GM12891 (cell line): ENCODE measurements at regions not wholly inside any gene's neighbourhood (a gene's known extent, or its start where the extent isn't known, plus 50 kb on each side); places are given as distances from the start of the nearest gene placed in this dataset.

Source experiments
- DNase-seq: peaks from one replicate; pipeline ENCODE4 v3.0.0; 2011; ENCODE audit warnings: low spot score; ENCODE audit not compliant: insufficient read length
- FAIRE-seq: peaks from 2 replicates; lab custom pipeline; 2011; peaks lifted over from hg19 to GRCh38; lab: Jason Lieb, UNC
- PAX5 ChIP-seq: IDR thresholded peaks from 2 replicates; pipeline ENCODE4 v1.6.1; 2011; ENCODE audit warnings: low read length, moderate library complexity, mild to moderate bottlenecking; ENCODE audit not compliant: insufficient read depth, severe bottlenecking
- POLR2A ChIP-seq: IDR thresholded peaks from 2 replicates; pipeline ENCODE4 v1.6.1; 2011; ENCODE audit warnings: low read depth, low read length, control low read depth
- POLR2AphosphoS5 ChIP-seq: IDR thresholded peaks from 2 replicates; pipeline ENCODE4 v1.6.1; 2011; ENCODE audit warnings: low read depth, low read length, control low read depth
- POU2F2 ChIP-seq: IDR thresholded peaks from 2 replicates; pipeline ENCODE4 v1.6.1; 2011; ENCODE audit warnings: low read depth, mild to moderate bottlenecking, control low read depth, low read length, moderate library complexity
- SPI1 ChIP-seq: IDR thresholded peaks from 2 replicates; pipeline ENCODE4 v1.6.1; 2011; ENCODE audit warnings: low read depth, low read length, control low read depth
- TAF1 ChIP-seq: IDR thresholded peaks from 2 replicates; pipeline ENCODE4 v1.6.1; 2011; ENCODE audit warnings: low read depth, low read length, control low read depth

DNA sequence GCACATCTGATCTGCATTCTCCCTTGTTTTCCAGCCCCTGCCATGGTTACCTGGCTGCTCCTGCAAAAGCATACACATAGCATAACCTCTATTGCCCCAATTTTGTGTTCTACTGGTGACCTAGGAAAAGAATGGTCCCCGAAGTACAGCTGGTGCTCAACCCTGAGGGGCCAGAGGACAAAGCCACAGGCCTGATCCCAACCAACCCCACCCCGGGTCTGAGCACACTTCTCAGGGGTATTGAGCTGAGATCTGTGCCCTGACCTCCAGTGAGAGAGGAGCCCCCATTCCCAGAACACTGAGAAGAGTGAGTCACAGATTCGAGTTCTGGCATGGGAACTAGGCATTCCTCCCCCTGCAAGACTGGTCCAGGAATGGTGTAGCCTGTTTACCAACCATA lies 465.5 kb upstream of the ACTRT1 start:
- TF ChIP-seq TAF1 (no peak), POLR2A (no peak), POLR2AphosphoS5 (no peak), POU2F2 (no peak), SPI1 (no peak), PAX5 (no peak)
- FAIRE-seq: no peak
- no peak for DNase-seq

GRCh38 chrX:128504496-128504895 lies 452.3 kb upstream of the ACTRT1 start:
- DNase-seq: no peak
- no peak for FAIRE-seq
- TF ChIP-seq POU2F2 (no peak), SPI1 (no peak), TAF1 (no peak), PAX5 (no peak), POLR2A (no peak), POLR2AphosphoS5 (no peak)

DNA sequence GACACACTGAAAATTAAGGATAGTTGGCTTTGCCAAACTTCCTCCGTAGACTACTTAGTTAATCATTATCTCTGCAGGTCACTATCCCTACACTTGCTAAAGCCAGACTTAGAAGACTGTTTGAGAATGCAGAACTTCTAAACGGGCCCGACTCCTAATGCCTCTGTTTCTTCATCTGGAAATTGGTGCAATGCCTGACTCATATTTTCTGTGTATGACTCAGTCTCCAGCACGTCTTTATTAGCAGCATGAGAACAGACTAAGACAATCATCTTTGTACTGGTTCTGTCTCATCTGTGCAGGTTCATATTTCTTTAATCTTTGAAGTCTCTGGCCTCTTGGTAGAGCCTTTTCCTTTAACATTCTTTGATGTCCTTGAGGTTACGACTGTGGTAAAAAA lies 411.9 kb upstream of the ACTRT1 start:
- no peak for TF ChIP-seq TAF1
- TF ChIP-seq SPI1: no peak
- no peak for TF ChIP-seq POU2F2
- TF ChIP-seq POLR2A: no peak
- no peak for TF ChIP-seq PAX5
- TF ChIP-seq POLR2AphosphoS5: no peak
- DNase-seq: no peak
- FAIRE-seq: no peak

DNA sequence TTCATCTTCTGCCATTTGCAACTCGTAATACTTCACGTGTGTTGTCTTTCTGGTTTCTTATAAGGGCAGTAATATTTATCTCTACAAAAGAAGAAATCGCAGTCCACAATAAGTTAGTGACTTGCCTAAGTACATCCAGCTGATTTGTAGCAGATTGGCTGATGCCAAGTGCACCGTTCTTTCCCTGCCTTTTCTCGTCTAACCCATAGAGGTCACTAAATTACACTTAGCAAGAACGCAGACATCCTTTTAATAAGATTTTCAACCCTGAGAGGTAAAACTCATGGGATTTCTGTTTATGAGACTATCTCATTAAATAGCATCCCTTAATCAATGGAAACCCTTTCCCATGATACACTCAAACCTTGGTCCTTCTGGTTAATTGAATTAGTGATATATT lies 408.6 kb upstream of the ACTRT1 start:
- TF ChIP-seq POU2F2 (no peak), PAX5 (no peak), POLR2AphosphoS5 (no peak), SPI1 (no peak), TAF1 (no peak), POLR2A (no peak)
- no peak for FAIRE-seq
- DNase-seq: no peak

- FAIRE-seq: no peak
- no peak for DNase-seq
- TF ChIP-seq TAF1 (no peak), SPI1 (no peak), PAX5 (no peak), POLR2AphosphoS5 (no peak), POU2F2 (no peak)
These were observed 406.7 kb upstream of the ACTRT1 start for GRCh38 chrX:128458888-128459287.

DNA sequence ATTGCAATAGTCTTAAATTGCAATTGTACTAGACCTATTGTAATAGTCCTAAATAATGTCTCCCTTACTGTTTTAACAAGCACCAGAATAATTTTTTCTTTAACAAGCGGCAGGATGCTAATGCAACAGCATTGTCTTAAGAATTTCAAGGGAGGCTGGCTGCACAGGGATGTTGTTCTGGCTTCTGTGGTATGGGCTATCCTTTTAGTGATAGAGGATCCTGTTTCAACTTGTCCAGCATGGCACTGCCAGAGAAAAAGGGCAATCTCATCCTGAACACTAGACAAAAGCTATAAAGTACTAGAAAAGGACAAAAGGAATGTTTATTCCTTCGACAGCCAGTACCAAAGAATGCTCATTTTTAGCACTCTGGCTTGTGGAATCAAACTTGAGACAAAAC lies 405.5 kb upstream of the ACTRT1 start:
- FAIRE-seq (no peak), DNase-seq (no peak)
- TF ChIP-seq POLR2AphosphoS5: no peak
- no peak for TF ChIP-seq SPI1
- TF ChIP-seq TAF1: no peak
- no peak for TF ChIP-seq POLR2A
- TF ChIP-seq POU2F2: no peak
- TF ChIP-seq PAX5: no peak

DNA sequence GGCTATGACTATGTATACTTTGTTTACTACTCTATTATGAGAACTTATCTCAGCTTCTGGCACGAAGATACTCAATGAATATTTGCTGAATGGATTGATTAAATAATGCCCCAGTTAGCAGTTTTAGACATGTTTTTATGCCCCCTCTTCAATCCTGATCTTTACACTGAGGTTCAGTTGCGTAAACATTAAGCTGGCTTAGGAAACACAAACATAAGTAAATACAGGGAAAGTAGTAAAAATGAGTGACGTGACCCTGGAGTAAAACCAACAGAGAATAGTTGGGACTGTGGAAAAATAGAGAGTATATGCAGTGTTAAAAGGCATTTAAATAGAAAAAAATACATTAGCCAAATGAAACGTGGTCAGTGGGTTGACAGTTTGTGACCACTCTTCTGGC lies 387.0 kb upstream of the ACTRT1 start:
- no peak for FAIRE-seq
- DNase-seq: no peak
- TF ChIP-seq PAX5: no peak
- no peak for TF ChIP-seq POU2F2
- TF ChIP-seq TAF1: no peak
- TF ChIP-seq SPI1: no peak
- no peak for TF ChIP-seq POLR2AphosphoS5
- no peak for TF ChIP-seq POLR2A

GRCh38 chrX:128438082-128438481 lies 385.9 kb upstream of the ACTRT1 start:
- no peak for TF ChIP-seq PAX5
- TF ChIP-seq POLR2A: no peak
- TF ChIP-seq POLR2AphosphoS5: no peak
- TF ChIP-seq SPI1: no peak
- TF ChIP-seq TAF1: no peak
- no peak for TF ChIP-seq POU2F2

DNA sequence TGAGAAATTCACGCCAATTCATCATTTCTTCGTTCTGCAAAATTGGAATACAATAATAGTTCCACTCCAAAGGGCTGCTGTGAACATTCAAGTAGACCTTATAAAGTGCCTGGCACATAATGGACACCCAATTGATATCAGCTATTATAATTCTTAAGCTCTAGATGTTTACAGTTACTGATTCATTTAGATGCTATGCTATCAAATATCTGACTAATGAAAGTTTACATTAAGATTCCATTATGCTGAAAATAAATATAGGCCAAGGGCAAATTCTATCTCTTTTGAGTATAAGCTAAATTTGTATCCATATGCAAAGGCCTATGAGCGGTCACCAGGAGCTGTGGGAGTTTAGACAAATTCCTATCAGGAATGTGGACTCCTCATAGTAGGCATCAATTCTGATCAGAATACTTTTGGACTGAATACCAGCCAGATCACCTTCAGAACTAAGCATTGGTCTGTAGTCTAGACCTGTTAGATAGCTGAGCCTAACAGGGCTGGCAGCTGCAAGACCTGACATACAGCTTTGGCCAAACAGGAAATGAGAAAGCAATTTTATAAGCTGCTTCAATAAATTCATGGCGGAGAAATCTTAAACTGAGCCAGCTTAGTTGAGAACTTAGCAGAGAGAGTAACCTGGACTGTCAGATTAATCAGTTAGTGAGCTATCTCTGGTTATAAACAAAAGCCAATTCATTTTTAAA lies 384.3 kb upstream of the ACTRT1 start:
- TF ChIP-seq TAF1: no peak
- DNase-seq (no peak), FAIRE-seq (no peak)

More at GRCh38 chrX:128438082-128438481, 385.9 kb upstream of the ACTRT1 start:
- no peak for DNase-seq
- no peak for FAIRE-seq

GRCh38 chrX:128425546-128425945 lies 373.3 kb upstream of the ACTRT1 start:
- TF ChIP-seq PAX5 (no peak), POLR2AphosphoS5 (no peak), TAF1 (no peak), POLR2A (no peak), SPI1 (no peak), POU2F2 (no peak)
- DNase-seq: no peak
- no peak for FAIRE-seq
